Effector memory CD4-positive, alpha-beta T cell (primary cell): ENCODE measurements at regions not wholly inside any gene's neighbourhood (a gene's known extent, or its start where the extent isn't known, plus 50 kb on each side); places are given as distances from the start of the nearest gene placed in this dataset.

Experiments
- DNase-seq, 3 donors: peaks; one replicate each; pipeline ENCODE4 v3.0.0-alpha.2; 2020
- H3K27ac ChIP-seq: 2 replicates; pipeline ENCODE4 v1.7.0; 2013; ENCODE audit warnings: mild to moderate bottlenecking, low read length, moderate library complexity; ENCODE audit not compliant: insufficient read depth, poor library complexity, severe bottlenecking
- H3K27me3 ChIP-seq: replicated peaks from 2 replicates; pipeline ENCODE4 v1.7.0; 2013; ENCODE audit warnings: mild to moderate bottlenecking, low read length; ENCODE audit not compliant: insufficient read depth, control insufficient read depth, poor library complexity, severe bottlenecking
- H3K36me3 ChIP-seq: 2 replicates; pipeline ENCODE4 v1.7.0; 2013; ENCODE audit warnings: mild to moderate bottlenecking, low read length, moderate library complexity; ENCODE audit not compliant: control insufficient read depth, insufficient read depth
- H3K4me1 ChIP-seq: 2 replicates; pipeline ENCODE4 v1.7.0; 2013; ENCODE audit warnings: low read length, mild to moderate bottlenecking; ENCODE audit not compliant: control insufficient read depth, insufficient read depth, poor library complexity, severe bottlenecking
- H3K4me3 ChIP-seq: 2 replicates; pipeline ENCODE4 v1.7.0; 2013; ENCODE audit warnings: low read length, low read depth, mild to moderate bottlenecking; ENCODE audit not compliant: insufficient read depth, poor library complexity, severe bottlenecking
- H3K9me3 ChIP-seq: 2 replicates; pipeline ENCODE4 v1.7.0; 2013; ENCODE audit warnings: mild to moderate bottlenecking, low read length, moderate library complexity; ENCODE audit not compliant: control insufficient read depth

DNA sequence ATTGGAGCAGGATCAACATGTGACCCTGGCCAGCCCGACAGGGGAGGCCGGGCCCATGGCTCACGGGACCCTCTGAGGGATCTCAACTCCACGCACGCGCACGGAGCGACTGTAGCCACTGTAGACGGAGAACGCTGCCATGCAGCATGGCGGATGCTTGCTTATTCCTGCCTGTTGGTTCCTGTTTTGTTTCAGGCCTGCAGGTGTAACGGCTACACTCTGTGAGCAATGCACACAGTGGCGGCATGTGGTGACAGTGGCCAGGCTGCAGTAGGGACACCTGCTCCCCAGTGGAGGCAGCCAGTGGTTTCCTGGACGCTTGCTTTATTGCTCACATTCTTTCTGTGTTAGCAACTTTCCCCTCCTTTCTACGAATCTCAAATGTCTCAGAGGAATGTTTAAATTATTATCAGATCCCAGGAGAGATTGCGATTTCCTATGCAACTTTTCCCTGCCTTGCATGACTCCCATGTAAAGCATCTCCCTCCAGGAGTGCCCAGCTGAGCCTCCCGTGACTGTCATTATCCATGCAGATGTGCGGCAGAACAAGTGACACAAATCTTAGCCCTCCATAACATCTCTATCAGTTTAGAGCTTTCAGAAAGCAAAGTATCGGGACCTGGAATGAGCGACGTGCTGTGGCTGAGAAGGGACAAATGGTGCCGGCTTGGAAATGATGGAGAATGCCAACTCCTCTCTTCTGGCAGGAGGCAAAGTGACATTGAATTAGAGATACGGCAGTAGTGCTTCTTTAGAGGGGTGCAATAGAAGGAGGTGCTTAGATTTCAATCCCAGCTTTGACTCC is 209.7 kb downstream of the ASB1 start:
- no peaks in the 10 kb centered on the region for H3K27me3 ChIP-seq
- H3K4me3 ChIP-seq, result no peak overlapping the region
- H3K27ac ChIP-seq, result no peak overlapping the region
- no peaks in the 10 kb centered on the region for H3K4me1 ChIP-seq
- no peaks in the 10 kb centered on the region for H3K9me3 ChIP-seq
- no peak for DNase-seq
- no peaks in the 10 kb centered on the region for H3K36me3 ChIP-seq

DNA sequence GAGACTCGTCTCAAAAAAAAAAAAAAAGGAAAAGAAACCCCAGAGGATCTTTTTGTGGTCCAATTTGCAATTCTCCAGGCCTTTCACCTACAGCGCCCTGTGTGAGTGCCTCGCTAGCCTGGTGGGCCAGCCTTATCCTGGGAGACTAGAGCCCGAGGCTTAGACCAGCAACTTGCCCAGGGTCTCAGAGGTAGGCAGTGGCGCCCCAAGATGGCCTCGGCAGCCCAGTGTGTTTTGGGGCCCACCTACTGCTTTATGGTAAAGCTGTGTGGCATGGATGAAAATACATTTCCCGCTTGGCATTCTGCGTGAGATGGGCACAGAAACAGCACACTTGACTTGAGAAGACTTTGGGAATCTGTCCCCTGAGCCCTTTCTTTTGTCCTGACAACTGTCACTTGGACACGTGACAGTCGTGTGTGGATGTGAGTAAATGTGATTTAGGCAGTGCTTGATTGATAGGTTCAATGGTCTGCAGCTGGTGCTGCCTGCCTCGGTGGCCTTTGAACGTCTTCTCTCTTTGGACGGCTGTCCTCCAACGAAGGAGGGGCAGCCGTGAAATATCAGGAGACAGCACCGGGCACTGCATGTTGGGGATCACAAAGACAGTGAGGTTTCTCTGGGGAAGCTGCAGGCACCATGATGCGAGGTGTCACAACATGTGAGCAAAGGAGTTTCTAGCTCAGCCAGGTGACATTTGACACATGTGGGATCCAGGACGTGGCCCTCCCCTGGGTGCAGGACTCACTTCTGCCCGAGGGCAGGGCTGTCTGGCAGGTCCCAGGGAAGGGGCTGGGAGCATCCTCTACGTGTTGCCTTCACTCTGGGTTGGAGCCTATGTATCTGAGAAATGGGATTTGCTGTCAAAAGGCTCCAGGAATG is 209.5 kb upstream of the TWIST2 start:
- DNase-seq, result no peak
- no peaks in the 10 kb centered on the region for H3K9me3 ChIP-seq
- no peaks in the 10 kb centered on the region for H3K4me1 ChIP-seq
- H3K27me3 ChIP-seq, result no peaks in the 10 kb centered on the region
- no peaks in the 10 kb centered on the region for H3K36me3 ChIP-seq
- H3K4me3 ChIP-seq, result no peak overlapping the region
- H3K27ac ChIP-seq, result no peak overlapping the region

DNA sequence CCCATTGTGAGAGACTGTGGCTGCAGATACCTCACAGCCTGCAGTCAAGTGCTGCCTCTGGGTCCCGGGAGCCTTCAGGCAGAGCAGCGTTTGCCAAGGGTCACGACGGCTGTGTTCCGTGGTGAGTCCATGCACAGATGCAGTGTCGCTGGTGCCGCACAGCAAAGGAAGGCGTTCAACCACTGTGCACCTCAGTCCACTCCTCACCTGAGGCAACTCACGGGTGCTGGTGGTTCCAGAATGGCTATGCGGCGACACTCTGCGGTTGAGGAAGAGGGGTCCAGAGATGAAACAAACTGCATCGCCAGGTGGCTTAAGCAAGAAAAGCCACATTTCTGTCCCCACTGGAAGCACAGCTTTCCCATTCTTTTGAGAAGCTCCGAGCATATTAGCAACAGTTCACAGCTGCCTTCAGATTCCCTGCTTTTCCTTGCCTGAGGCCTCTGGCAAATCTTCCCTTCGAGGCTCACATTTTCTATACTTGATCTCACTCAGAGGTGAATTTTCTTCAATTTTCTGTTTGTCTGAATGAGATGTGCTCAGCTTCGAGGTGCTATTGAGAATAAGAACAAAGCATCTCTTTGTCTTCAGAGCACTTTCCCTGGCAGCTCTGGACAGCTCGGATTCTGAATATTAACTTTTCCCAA is 208.8 kb upstream of the TWIST2 start:
- Histone ChIP-seq H3K27me3 (no peaks in the 10 kb centered on the region), H3K36me3 (no peaks in the 10 kb centered on the region), H3K9me3 (no peaks in the 10 kb centered on the region), H3K4me3 (no peak overlapping the region), H3K4me1 (no peaks in the 10 kb centered on the region), H3K27ac (no peak overlapping the region)
- DNase-seq, result no peak

DNA sequence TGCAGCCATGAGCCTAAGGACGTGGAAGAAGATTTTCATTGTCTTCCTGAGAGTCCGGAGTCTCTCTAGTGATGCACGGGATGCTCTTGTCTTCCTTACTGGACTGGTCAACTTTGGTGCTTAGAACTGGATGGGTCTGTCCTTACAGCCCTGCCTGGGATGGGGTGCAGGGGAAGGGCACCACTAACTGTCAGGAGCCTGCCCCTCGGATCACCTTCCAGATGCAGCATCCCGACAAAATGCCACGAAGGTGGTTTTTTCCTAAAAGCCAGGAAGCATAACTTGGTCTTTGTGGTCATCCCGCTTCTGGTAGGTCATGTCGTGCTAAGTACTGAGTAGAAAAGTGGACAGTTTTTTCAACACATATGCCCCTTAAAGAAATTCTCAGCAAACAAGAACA is 207.4 kb upstream of the TWIST2 start:
- Histone ChIP-seq H3K27ac (no peak overlapping the region), H3K4me1 (no peaks in the 10 kb centered on the region), H3K4me3 (no peak overlapping the region), H3K36me3 (no peaks in the 10 kb centered on the region), H3K9me3 (no peaks in the 10 kb centered on the region), H3K27me3 (no peaks in the 10 kb centered on the region)
- DNase-seq, result no peak

DNA sequence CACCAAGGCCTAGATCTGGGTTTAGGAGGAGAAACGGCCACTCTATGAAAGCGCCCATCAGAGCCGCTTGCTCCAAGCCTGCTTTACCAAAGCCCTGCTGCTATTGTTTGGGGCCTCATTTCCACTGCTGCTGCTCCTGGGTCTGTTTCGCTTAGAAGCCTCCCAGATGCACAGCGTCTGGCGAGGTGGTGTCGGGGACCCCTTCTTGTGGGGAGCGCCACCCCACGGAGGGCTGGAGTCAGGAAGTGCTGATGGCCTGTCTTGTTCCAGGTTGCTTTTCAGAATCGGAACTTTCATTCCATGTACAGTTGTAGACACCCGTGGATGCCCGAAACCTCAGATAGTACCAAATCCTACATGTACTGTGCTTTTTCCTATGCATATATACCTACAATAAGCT is 204.9 kb upstream of the TWIST2 start:
- DNase-seq, result no peak
- no peaks in the 10 kb centered on the region for H3K36me3 ChIP-seq
- H3K4me1 ChIP-seq, result no peaks in the 10 kb centered on the region
- no peak overlapping the region for H3K4me3 ChIP-seq
- no peaks in the 10 kb centered on the region for H3K27me3 ChIP-seq
- no peak overlapping the region for H3K27ac ChIP-seq
- H3K9me3 ChIP-seq, result no peaks in the 10 kb centered on the region

DNA sequence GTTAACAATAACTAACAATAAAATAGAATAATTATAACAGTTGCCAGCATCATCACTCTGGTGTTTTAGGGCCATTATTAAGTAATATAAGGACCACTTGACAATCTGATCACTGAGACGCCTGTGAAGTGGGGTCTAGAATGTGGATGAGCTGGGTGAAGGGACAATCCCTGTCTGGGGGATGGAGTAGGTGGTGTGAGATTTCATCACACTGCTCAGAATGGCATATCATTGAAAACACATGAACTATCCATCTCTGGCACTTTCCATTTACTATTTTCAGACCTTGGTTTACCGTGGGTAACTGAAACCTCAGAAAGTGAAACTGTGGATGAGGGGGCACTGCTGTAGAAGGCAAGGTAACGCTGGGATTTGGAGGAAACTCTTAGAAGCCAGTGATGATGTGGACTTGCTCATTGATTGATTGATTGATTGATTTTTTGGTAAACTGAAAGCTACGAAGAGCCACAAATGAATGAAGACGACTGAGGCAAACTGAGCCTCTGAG is 204.4 kb upstream of the TWIST2 start:
- no peak for DNase-seq
- Histone ChIP-seq H3K9me3 (no peaks in the 10 kb centered on the region), H3K27ac (no peak overlapping the region), H3K4me3 (no peak overlapping the region), H3K27me3 (no peaks in the 10 kb centered on the region), H3K4me1 (no peaks in the 10 kb centered on the region), H3K36me3 (no peaks in the 10 kb centered on the region)

DNA sequence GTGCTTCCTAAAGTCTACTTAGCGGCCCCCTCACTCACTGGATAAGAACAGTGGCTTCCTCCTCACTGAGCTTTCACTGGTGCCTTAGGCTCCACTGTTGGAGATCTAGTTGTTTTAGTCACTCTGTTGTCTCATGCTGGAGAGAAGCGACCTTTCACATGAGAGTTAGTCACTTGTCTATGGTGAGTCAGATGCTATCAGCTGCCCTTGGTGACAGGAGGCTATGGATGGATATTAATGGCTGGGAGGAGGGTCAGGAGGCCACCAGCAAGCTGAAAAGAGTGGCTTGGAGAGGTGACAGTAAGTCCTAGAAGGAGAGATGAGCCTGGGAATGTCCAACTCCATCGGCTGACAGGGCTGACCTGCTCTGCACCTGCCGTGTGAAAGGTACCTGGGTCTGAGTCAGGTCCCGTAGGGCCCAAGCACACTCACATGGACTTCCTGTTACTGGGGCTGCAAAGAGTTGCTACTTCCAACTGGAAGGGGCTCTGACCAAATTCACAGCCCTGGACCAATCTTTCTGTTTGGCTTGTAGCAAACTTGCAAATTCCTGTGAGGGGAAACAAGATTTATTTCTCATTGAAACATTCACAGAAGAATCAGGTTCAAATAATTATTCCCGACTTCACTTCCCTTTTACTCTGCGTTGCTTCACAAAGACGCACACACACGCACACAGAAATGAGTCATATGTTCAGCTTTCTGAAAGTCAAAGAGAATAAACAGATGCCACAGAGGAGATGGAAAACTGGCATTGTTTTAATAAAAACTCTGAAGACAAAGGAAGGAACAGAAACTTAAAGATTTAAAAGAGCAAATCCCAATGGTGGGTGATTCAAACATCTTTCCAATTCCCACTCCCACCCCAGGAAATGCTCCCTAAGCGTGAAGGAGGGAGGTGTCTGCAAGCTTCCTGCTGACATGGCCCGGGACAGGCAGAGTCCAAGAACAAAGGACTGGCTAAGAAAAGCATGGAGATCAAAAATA is 203.5 kb upstream of the TWIST2 start:
- Histone ChIP-seq H3K4me1 (no peaks in the 10 kb centered on the region), H3K9me3 (no peaks in the 10 kb centered on the region), H3K36me3 (no peaks in the 10 kb centered on the region), H3K27me3 (no peaks in the 10 kb centered on the region), H3K27ac (no peak overlapping the region), H3K4me3 (no peak overlapping the region)
- DNase-seq, result no peak

DNA sequence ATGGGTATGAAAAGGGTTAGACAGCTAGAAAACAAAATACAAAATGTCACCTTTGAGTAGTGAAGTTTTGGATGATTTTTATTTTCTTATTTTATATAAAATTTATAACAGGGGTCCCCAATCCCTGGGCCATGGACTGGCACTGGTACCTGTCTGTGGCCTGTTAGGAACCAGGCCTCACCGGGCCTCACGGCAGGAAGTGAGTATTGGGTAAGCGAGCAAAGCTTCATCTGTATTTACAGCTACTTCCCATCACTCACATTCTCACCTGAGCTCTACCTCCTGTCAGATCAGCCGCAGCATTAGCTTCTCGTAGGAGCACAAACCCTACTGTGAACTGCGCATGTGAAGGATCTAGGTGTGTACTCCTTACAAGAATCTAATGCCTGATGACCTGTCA is 202.8 kb upstream of the TWIST2 start:
- DNase-seq, result no peak
- no peak overlapping the region for H3K27ac ChIP-seq

DNA sequence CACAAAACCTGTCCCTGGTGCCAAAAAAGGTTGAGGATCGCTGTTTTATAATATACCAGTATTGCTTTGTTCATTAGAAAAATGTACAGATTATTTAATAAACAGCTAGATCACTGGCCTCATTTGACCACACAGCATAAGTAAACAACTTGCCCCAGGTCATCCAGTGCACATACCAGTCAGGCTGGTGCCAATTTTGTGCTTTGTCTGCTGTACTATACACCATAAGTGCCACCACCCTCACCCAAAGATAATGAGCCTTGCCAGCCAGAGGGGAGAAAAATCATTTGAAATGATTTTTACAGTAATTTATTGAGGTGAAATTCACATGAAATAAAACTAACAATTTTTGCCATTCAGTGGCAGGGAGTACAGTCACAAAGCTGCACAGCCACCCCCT is 202.2 kb upstream of the TWIST2 start:
- Histone ChIP-seq H3K9me3 (no peaks in the 10 kb centered on the region), H3K27ac (no peak overlapping the region), H3K4me3 (no peak overlapping the region), H3K27me3 (no peaks in the 10 kb centered on the region), H3K4me1 (no peaks in the 10 kb centered on the region), H3K36me3 (no peaks in the 10 kb centered on the region)
- no peak for DNase-seq

More for the DNA sequence above, 202.8 kb upstream of the TWIST2 start:
- Histone ChIP-seq H3K4me1 (no peaks in the 10 kb centered on the region), H3K36me3 (no peaks in the 10 kb centered on the region), H3K9me3 (no peaks in the 10 kb centered on the region), H3K27me3 (no peaks in the 10 kb centered on the region), H3K4me3 (no peak overlapping the region)
